SK-N-SH (cell line): ENCODE measurements at regions not wholly inside any gene's neighbourhood (a gene's known extent, or its start where the extent isn't known, plus 50 kb on each side); places are given as distances from the start of the nearest gene placed in this dataset.

Experiments used
- CTCF ChIA-PET: fragments of 300-600, 350-600 bp; formaldehyde crosslinking; extraction: SDS; loops from one replicate; lab custom pipeline; 2021; lab: Yijun Ruan, JAX
- POLR2A ChIA-PET: fragments of 350-600 bp; sonication (Branson Sonifier 250); formaldehyde crosslinking; extraction: SDS; loops from one replicate; lab custom pipeline; 2020; ENCODE audit warnings: antibody characterized with exemption, inconsistent platforms; lab: Yijun Ruan, JAX
- DNase-seq: peaks from one replicate; pipeline ENCODE4 v3.0.0; 2012
- H2AFZ ChIP-seq: fragments of 200-600 bp; sonication (generic); 2 replicates; pipeline ENCODE4 v1.8.1; 2016; ENCODE audit warnings: antibody characterized with exemption, mild to moderate bottlenecking, low read depth
- H3F3A ChIP-seq: fragments of 200-600 bp; sonication (generic); replicated peaks from 2 replicates; pipeline ENCODE3; 2016; ENCODE audit warnings: antibody characterized with exemption, mild to moderate bottlenecking; ENCODE audit not compliant: insufficient read depth
- H3K27ac ChIP-seq, 2 experiments: fragments of 200-500 bp in 1 of 2; fragments of 200-600 bp in 1 of 2; sonication (Bioruptor generic) in 1 of 2; sonication (generic), shearing (Covaris generic) in 1 of 2; 2 replicates each; pipeline versions ENCODE4 v1.5.1 to v1.6.1; 2014 to 2016; ENCODE audit warnings: low read depth in 2 of 2, inconsistent platforms in 1 of 2, low read length in 1 of 2, mild to moderate bottlenecking in 1 of 2, mixed read lengths in 1 of 2
- H3K27me3 ChIP-seq: fragments of 200-600 bp; sonication (generic), shearing (Covaris generic); 2 replicates; pipeline ENCODE4 v1.6.1; 2016; ENCODE audit warnings: mixed run types; ENCODE audit not compliant: insufficient read depth
- H3K36me3 ChIP-seq, 2 experiments: fragments of 200-500 bp in 1 of 2; fragments of 200-600 bp in 1 of 2; sonication (Bioruptor generic) in 1 of 2; sonication (generic) in 1 of 2; replicated peaks in 1 of 2; 2 replicates each; pipeline versions ENCODE3 to v1.5.1; 2014 to 2016; ENCODE audit warnings: low read length in 1 of 2, mild to moderate bottlenecking in 1 of 2; ENCODE audit not compliant: insufficient read depth in 2 of 2, control insufficient read depth in 1 of 2
- H3K4me1 ChIP-seq, 2 experiments: fragments of 200-500 bp in 1 of 2; fragments of 200-600 bp in 1 of 2; sonication (Bioruptor generic) in 1 of 2; sonication (generic), shearing (Covaris generic) in 1 of 2; 2 replicates each; pipeline versions ENCODE4 v1.5.1 to v1.6.1; 2014 to 2016; ENCODE audit warnings: low read depth in 1 of 2, low read length in 1 of 2, mixed run types in 1 of 2; ENCODE audit not compliant: insufficient read depth in 2 of 2, control insufficient read depth in 1 of 2
- H3K4me2 ChIP-seq: fragments of 200-600 bp; sonication (generic), shearing (Covaris generic); 2 replicates; pipeline ENCODE4 v1.6.1; 2017; ENCODE audit warnings: mixed run types
- H3K4me3 ChIP-seq, 2 experiments: fragments of 200-500 bp in 1 of 2; fragments of 200-600 bp in 1 of 2; sonication (Bioruptor generic) in 1 of 2; sonication (generic), shearing (Covaris generic) in 1 of 2; 2 replicates each; pipeline versions ENCODE4 v1.5.1 to v1.8.1; 2014 to 2016; ENCODE audit warnings: low read depth in 2 of 2, inconsistent platforms in 1 of 2, low read length in 1 of 2, mild to moderate bottlenecking in 1 of 2, mixed read lengths in 1 of 2, moderate library complexity in 1 of 2
- H3K79me2 ChIP-seq: fragments of 200-600 bp; sonication (generic); 2 replicates; pipeline ENCODE4 v1.8.1; 2017; ENCODE audit warnings: mild to moderate bottlenecking; ENCODE audit not compliant: insufficient read depth
- H3K9ac ChIP-seq: fragments of 200-600 bp; sonication (generic); 2 replicates; pipeline ENCODE4 v1.6.1; 2017; ENCODE audit warnings: mixed run types
- H3K9me2 ChIP-seq: fragments of 200-600 bp; sonication (generic); 2 replicates; pipeline ENCODE4 v1.6.1; 2017; ENCODE audit warnings: mixed run types
- H3K9me3 ChIP-seq: fragments of 200-600 bp; sonication (generic); 2 replicates; pipeline ENCODE4 v1.6.1; 2017; ENCODE audit warnings: mixed run types, mild to moderate bottlenecking, moderate library complexity
- H4K20me1 ChIP-seq: fragments of 200-600 bp; sonication (generic); 2 replicates; pipeline ENCODE4 v1.6.1; 2017; ENCODE audit warnings: mild to moderate bottlenecking, mixed run types; ENCODE audit not compliant: insufficient read depth
- CHD2 ChIP-seq: fragments of 150-350 bp; IDR thresholded peaks from 2 replicates; pipeline ENCODE4 v1.6.1; 2018; ENCODE audit warnings: low read length; ENCODE audit not compliant: partially characterized antibody
- CTCF ChIP-seq: fragments of 200-600 bp; sonication (generic); IDR thresholded peaks from 2 replicates; pipeline ENCODE4 v1.6.1; 2017; ENCODE audit warnings: antibody characterized with exemption, mild to moderate bottlenecking, moderate library complexity
- ELF1 ChIP-seq: IDR thresholded peaks from 2 replicates; pipeline ENCODE4 v1.4.0; 2012
- FOSL2 ChIP-seq: IDR thresholded peaks from 2 replicates; pipeline ENCODE4 v1.4.0; 2012; ENCODE audit warnings: low read depth, mild to moderate bottlenecking, moderate library complexity, borderline replicate concordance
- GATA2 ChIP-seq: sonication (generic); formaldehyde crosslinking; IDR thresholded peaks from 2 replicates; pipeline ENCODE4 v1.5.0; 2020; ENCODE audit warnings: mild to moderate bottlenecking, missing genetic modification reagents
- MXI1 ChIP-seq: IDR thresholded peaks from 2 replicates; pipeline ENCODE4 v1.6.1; 2012; ENCODE audit warnings: mild to moderate bottlenecking, low read depth, low read length, improper control_type of control experiment
- PBX3 ChIP-seq: IDR thresholded peaks from 2 replicates; pipeline ENCODE4; 2012
- POLR2AphosphoS5 ChIP-seq: IDR thresholded peaks from 2 replicates; pipeline ENCODE4 v1.6.1; 2012; ENCODE audit warnings: low read depth, low read length
- RCOR1 ChIP-seq: fragments of 150-350 bp; IDR thresholded peaks from 2 replicates; pipeline ENCODE4 v1.6.1; 2017; ENCODE audit warnings: antibody characterized with exemption, low read length
- RFX5 ChIP-seq: IDR thresholded peaks from 2 replicates; pipeline ENCODE4 v1.6.1; 2012; ENCODE audit warnings: mild to moderate bottlenecking, improper control_type of control experiment, low read length
- RXRA ChIP-seq: IDR thresholded peaks from 2 replicates; pipeline ENCODE4 v1.4.0; 2012; ENCODE audit warnings: low read depth, mild to moderate bottlenecking, borderline replicate concordance
- TEAD4 ChIP-seq: IDR thresholded peaks from 2 replicates; pipeline ENCODE4 v1.4.0; 2012; ENCODE audit warnings: mild to moderate bottlenecking, borderline replicate concordance; ENCODE audit not compliant: insufficient read depth
- WGBS: methylation state at CpG from one replicate; pipeline ENCODE4 v1.1.6; 2017; ENCODE audit warnings: low lambda C conversion rate; 5-methylcytosine and 5-hydroxymethylcytosine counted together
- TF ChIP-seq, protein P1 (sequence below): fragments of 150-350 bp; IDR thresholded peaks from 2 replicates; pipeline ENCODE4 v1.6.1; 2017; ENCODE audit warnings: antibody characterized with exemption, low read length, low read depth, borderline replicate concordance

- Histone ChIP-seq H3K4me3 (no peak overlapping the region), H3K9me3 (no peaks in the 10 kb centered on the region), H3K4me1 (no peaks in the 10 kb centered on the region), H2AFZ (no peak overlapping the region), H3K9me2 (no peaks in the 10 kb centered on the region), H3K36me3 (no peaks in the 10 kb centered on the region), H3K27me3 (peaks cover 16% of the 10 kb centered on the region; the same call in 1 of the 2 replicates), H3K79me2 (no peaks in the 10 kb centered on the region), H4K20me1 (no peaks in the 10 kb centered on the region), H3K27ac (no peak overlapping the region), H3K4me2 (no peak overlapping the region), H3F3A (no peaks in the 10 kb centered on the region), H3K9ac (no peak overlapping the region)
- TF ChIP-seq RCOR1, result no peak
- TF ChIP-seq MXI1, result no peak
- TF ChIP-seq CHD2, result no peak
- TF ChIP-seq CTCF, result no peak
- TF ChIP-seq, protein P1, sequence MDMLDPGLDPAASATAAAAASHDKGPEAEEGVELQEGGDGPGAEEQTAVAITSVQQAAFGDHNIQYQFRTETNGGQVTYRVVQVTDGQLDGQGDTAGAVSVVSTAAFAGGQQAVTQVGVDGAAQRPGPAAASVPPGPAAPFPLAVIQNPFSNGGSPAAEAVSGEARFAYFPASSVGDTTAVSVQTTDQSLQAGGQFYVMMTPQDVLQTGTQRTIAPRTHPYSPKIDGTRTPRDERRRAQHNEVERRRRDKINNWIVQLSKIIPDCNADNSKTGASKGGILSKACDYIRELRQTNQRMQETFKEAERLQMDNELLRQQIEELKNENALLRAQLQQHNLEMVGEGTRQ, result no peak
- no peak for DNase-seq
- 10% methylated on average over 9 of the region's 9 CpGs for WGBS
- ChIA-PET POLR2A (no interaction called here), CTCF (interaction anchor here (2.0 kb wide), 1 partner anchor 199 kb away, joined by 7 read pairs; no protein-coding TSS in a partner anchor)
Observed at GRCh38 chr7:155145477-155146255, 75.5 kb downstream of the HTR5A start.

DNA sequence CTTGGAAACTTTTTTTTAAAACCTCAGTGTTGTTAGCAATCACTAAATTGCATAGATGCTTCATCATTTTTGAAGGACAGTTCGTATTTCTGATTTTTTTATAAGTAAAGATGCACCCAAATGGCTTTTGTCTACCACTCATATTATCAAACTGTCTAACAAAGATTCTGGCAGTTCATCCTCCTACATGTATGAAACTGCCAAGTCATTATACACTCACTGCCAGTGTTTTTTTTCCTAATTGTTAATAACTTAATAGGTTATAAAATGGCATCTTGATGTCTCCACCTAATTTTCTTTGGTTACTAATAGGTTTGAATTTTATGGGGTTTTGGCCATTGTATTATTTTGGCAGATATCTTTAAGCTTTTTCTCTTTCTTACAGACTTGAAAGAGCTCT lies 77.0 kb downstream of the HTR5A start:
- Histone ChIP-seq H3K9me2 (no peaks in the 10 kb centered on the region), H3K4me3 (no peak overlapping the region), H3K27me3 (peaks cover 16% of the 10 kb centered on the region; the same call in 1 of the 2 replicates), H3K4me2 (no peak overlapping the region), H3K36me3 (no peaks in the 10 kb centered on the region), H3F3A (no peaks in the 10 kb centered on the region), H3K27ac (no peak overlapping the region), H3K9ac (no peak overlapping the region), H2AFZ (no peak overlapping the region), H3K9me3 (no peaks in the 10 kb centered on the region), H3K79me2 (no peaks in the 10 kb centered on the region), H3K4me1 (no peaks in the 10 kb centered on the region), H4K20me1 (no peaks in the 10 kb centered on the region)
- 0% methylated on average over 1 of the region's 1 CpG for WGBS
- CTCF ChIA-PET, result interaction anchor here (1.7 kb wide), 1 partner anchor 198 kb away, joined by 6 read pairs; no protein-coding TSS in a partner anchor
- no peak for DNase-seq
- TF ChIP-seq RCOR1 (no peak), TEAD4 (no peak), POLR2AphosphoS5 (no peak), MXI1 (no peak), RXRA (no peak), CTCF (no peak), PBX3 (no peak), FOSL2 (no peak), ELF1 (no peak), GATA2 (CRISPR knock-in tag) (no peak), RFX5 (no peak)
- POLR2A ChIA-PET, result no interaction called here
